GM12891 (cell line): ENCODE measurements at regions not wholly inside any gene's neighbourhood (a gene's known extent, or its start where the extent isn't known, plus 50 kb on each side); places are given as distances from the start of the nearest gene placed in this dataset.
A peak's percentile ranks its signal among the peaks of the same experiment; 100 is the strongest.
"Not testable (repeated sequence)": the region's sequence is repeated elsewhere in the genome, so short reads cannot be mapped to it uniquely, and the experiment has no call there.

Source experiments
- DNase-seq: peaks from one replicate; pipeline ENCODE4 v3.0.0; 2011; ENCODE audit warnings: low spot score; ENCODE audit not compliant: insufficient read length
- FAIRE-seq: peaks from 2 replicates; lab custom pipeline; 2011; peaks lifted over from hg19 to GRCh38; lab: Jason Lieb, UNC
- PAX5 ChIP-seq: IDR thresholded peaks from 2 replicates; pipeline ENCODE4 v1.6.1; 2011; ENCODE audit warnings: low read length, moderate library complexity, mild to moderate bottlenecking; ENCODE audit not compliant: insufficient read depth, severe bottlenecking
- POLR2A ChIP-seq: IDR thresholded peaks from 2 replicates; pipeline ENCODE4 v1.6.1; 2011; ENCODE audit warnings: low read depth, low read length, control low read depth
- POLR2AphosphoS5 ChIP-seq: IDR thresholded peaks from 2 replicates; pipeline ENCODE4 v1.6.1; 2011; ENCODE audit warnings: low read depth, low read length, control low read depth
- POU2F2 ChIP-seq: IDR thresholded peaks from 2 replicates; pipeline ENCODE4 v1.6.1; 2011; ENCODE audit warnings: low read depth, mild to moderate bottlenecking, control low read depth, low read length, moderate library complexity
- SPI1 ChIP-seq: IDR thresholded peaks from 2 replicates; pipeline ENCODE4 v1.6.1; 2011; ENCODE audit warnings: low read depth, low read length, control low read depth
- TAF1 ChIP-seq: IDR thresholded peaks from 2 replicates; pipeline ENCODE4 v1.6.1; 2011; ENCODE audit warnings: low read depth, low read length, control low read depth

GRCh38 chr5:110812639-110813038 is 73.8 kb downstream of the SLC25A46 start:
- no peak for FAIRE-seq
- TF ChIP-seq SPI1 (no peak), TAF1 (no peak), POU2F2 (no peak), POLR2AphosphoS5 (no peak), POLR2A (no peak), PAX5 (no peak)
- DNase-seq = no peak

- DNase-seq (no peak), FAIRE-seq (no peak)
- TF ChIP-seq SPI1 = peak; percentile 39
- no peak for TF ChIP-seq POLR2AphosphoS5
These were observed 77.3 kb downstream of the SLC25A46 start for GRCh38 chr5:110815916-110816605.

- FAIRE-seq = no peak
- TF ChIP-seq SPI1 (no peak), POU2F2 (no peak), TAF1 (no peak), PAX5 (no peak), POLR2A (no peak), POLR2AphosphoS5 (no peak)
- DNase-seq = no peak
These were observed 78.7 kb downstream of the SLC25A46 start for GRCh38 chr5:110817459-110817858.

GRCh38 chr5:110823571-110823970 is 84.8 kb downstream of the SLC25A46 start:
- DNase-seq (no peak), FAIRE-seq (no peak)
- no peak for TF ChIP-seq SPI1
- no peak for TF ChIP-seq POU2F2
- TF ChIP-seq PAX5 = no peak

- DNase-seq (no peak), FAIRE-seq (no peak)
- no peak for TF ChIP-seq POU2F2
- TF ChIP-seq PAX5 = no peak
- no peak for TF ChIP-seq POLR2A
- TF ChIP-seq TAF1 = no peak
- TF ChIP-seq POLR2AphosphoS5 = no peak
- no peak for TF ChIP-seq SPI1
These were observed 86.2 kb downstream of the SLC25A46 start for GRCh38 chr5:110824936-110825441.

- no peak for FAIRE-seq
- TF ChIP-seq SPI1 = peak; percentile 51
- no peak for TF ChIP-seq POLR2A
These were observed 93.9 kb downstream of the SLC25A46 start for GRCh38 chr5:110832683-110833082.

GRCh38 chr5:110834933-110835332 is 96.1 kb downstream of the SLC25A46 start:
- not testable (repeated sequence) for DNase-seq, FAIRE-seq

More at GRCh38 chr5:110832683-110833082, 93.9 kb downstream of the SLC25A46 start:
- DNase-seq = no peak

- TF ChIP-seq PAX5 = no peak
- TF ChIP-seq SPI1 = no peak
- TF ChIP-seq POLR2A = no peak
- no peak for TF ChIP-seq POLR2AphosphoS5
- no peak for TF ChIP-seq TAF1
- TF ChIP-seq POU2F2 = no peak
- no peak for DNase-seq
- no peak for FAIRE-seq
These were observed 98.0 kb downstream of the SLC25A46 start for GRCh38 chr5:110836851-110837250.

- FAIRE-seq, DNase-seq: not testable (repeated sequence)
These were observed 99.5 kb downstream of the SLC25A46 start for GRCh38 chr5:110838357-110838756.

GRCh38 chr5:110838961-110839360 is 100.2 kb downstream of the SLC25A46 start:
- no peak for TF ChIP-seq SPI1
- no peak for TF ChIP-seq POU2F2
- TF ChIP-seq POLR2AphosphoS5 = no peak
- no peak for TF ChIP-seq POLR2A
- TF ChIP-seq PAX5 = no peak
- TF ChIP-seq TAF1 = no peak
- FAIRE-seq = no peak

GRCh38 chr5:110840347-110840960 is 101.6 kb downstream of the SLC25A46 start:
- no peak for DNase-seq
- TF ChIP-seq PAX5 (no peak), POU2F2 (no peak), POLR2AphosphoS5 (no peak), SPI1 (no peak), TAF1 (no peak), POLR2A (no peak)
- no peak for FAIRE-seq

More at GRCh38 chr5:110838961-110839360, 100.2 kb downstream of the SLC25A46 start:
- no peak for DNase-seq
